Activated T-helper 1 cell treated with anti-CD3 and anti-CD28 coated beads, Interleukin-12 subunit alpha, Interleukin-12 subunit beta, Interleukin-2, Interleukin-4 antibody, amounts not matched to agents 30 ng/mL and 10 ng/mL and 1 ng/mL, durations not matched to agents 14 hours and 24 hours and 36 hours (primary cell): ENCODE measurements at regions not wholly inside any gene's neighbourhood (a gene's known extent, or its start where the extent isn't known, plus 50 kb on each side); places are given as distances from the start of the nearest gene placed in this dataset.

ENCODE experiments used
- DNase-seq: peaks from one replicate; pipeline ENCODE4 v3.0.0; 2021; ENCODE audit warnings: low spot score
- H3K27ac Mint-ChIP-seq: one replicate; pipeline ENCODE4 v1.8.0; 2021; ENCODE audit warnings: mild to moderate bottlenecking, mixed read lengths
- H3K27me3 Mint-ChIP-seq: one replicate; pipeline ENCODE4 v1.8.0; 2022; ENCODE audit warnings: mild to moderate bottlenecking, moderate library complexity, mixed read lengths; ENCODE audit not compliant: insufficient read depth
- H3K36me3 Mint-ChIP-seq: one replicate; pipeline ENCODE4 v1.8.0; 2021; ENCODE audit warnings: low read depth, mixed read lengths
- H3K4me1 Mint-ChIP-seq: one replicate; pipeline ENCODE4 v1.8.0; 2021; ENCODE audit warnings: low read depth, mixed read lengths
- H3K4me3 Mint-ChIP-seq: one replicate; pipeline ENCODE4 v1.8.0; 2021; ENCODE audit warnings: mild to moderate bottlenecking, moderate library complexity, mixed read lengths
- H3K9me3 Mint-ChIP-seq: one replicate; pipeline ENCODE4 v1.8.0; 2021; ENCODE audit warnings: mixed read lengths
- intact Hi-C: fragments of 100-400 bp; cut with micrococcal nuclease; formaldehyde crosslinking; loops from one replicate; pipeline ENCODE4 v1.15.1; 2024

DNA sequence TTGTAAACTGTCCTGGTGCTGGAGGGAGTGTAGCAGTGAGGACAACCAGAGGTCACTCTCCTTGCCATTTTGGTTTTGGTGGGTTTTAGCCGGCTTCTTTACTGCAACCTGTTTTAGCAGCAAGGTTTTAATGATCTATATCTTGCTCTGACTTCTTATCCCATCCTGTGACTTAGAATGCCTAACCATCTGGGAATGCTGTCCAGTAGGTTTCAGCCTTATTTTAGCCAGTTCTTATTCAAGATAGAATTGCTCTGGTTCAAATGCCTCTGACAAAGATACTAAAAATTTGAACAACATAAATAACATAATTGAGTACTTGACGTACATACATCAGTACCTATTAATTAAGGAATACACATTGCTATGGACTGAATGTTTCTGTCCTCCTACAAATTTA lies 93.3 kb upstream of the TOM1L1 start:
- Mint-ChIP-seq H3K27me3 (no peaks in the 10 kb centered on the region), H3K9me3 (no peaks in the 10 kb centered on the region), H3K36me3 (no peaks in the 10 kb centered on the region), H3K4me3 (no peak overlapping the region), H3K27ac (no peak overlapping the region), H3K4me1 (no peaks in the 10 kb centered on the region)
- no peak for DNase-seq
- intact Hi-C loops = no loop called here

DNA sequence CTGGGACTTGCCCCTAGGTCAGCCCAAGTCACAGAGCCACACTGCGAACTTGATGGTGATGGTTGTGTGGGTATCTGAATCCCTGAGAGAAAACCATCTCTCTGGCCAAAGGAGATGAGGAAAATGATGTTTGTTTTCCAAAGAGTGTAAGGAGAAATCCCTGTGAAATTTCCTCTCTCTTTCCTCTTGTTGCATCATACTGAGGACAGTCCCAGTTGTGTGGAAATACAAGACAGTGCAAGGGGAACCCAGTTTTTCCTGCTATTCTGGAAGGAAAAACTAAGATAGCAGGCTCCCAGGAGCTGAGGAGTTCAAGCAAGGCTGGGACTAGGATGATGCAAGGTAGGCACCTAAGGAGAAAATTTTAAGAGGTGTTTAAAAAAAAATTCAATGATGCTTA lies 86.8 kb upstream of the TOM1L1 start:
- Mint-ChIP-seq H3K9me3 (no peaks in the 10 kb centered on the region), H3K27ac (no peak overlapping the region), H3K4me1 (no peaks in the 10 kb centered on the region), H3K27me3 (no peaks in the 10 kb centered on the region), H3K4me3 (no peak overlapping the region), H3K36me3 (no peaks in the 10 kb centered on the region)
- intact Hi-C loops = no loop called here
- no peak for DNase-seq

DNA sequence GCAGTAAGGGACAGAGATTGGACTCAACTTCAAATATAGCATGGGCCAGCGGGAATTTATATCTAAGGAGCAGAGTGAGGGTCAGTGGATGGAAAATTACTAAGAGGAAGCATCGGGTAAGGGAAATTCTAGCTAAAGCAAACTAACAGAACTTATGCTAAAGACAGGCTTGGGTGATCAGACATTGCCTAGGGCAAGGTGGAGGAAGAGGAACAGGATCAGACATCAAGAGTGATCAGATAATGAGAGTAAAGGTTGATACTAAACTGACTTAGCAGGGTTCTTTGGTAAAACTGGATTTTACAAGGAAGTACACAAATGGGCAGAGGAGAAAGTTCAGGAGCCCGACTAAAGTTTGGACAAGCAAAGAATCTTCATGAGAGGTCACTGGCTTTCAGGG lies 86.3 kb upstream of the TOM1L1 start:
- Mint-ChIP-seq H3K9me3 (no peaks in the 10 kb centered on the region), H3K27ac (no peak overlapping the region), H3K4me3 (no peak overlapping the region), H3K27me3 (no peaks in the 10 kb centered on the region), H3K4me1 (no peaks in the 10 kb centered on the region), H3K36me3 (no peaks in the 10 kb centered on the region)
- no peak for DNase-seq
- intact Hi-C loops = no loop called here

DNA sequence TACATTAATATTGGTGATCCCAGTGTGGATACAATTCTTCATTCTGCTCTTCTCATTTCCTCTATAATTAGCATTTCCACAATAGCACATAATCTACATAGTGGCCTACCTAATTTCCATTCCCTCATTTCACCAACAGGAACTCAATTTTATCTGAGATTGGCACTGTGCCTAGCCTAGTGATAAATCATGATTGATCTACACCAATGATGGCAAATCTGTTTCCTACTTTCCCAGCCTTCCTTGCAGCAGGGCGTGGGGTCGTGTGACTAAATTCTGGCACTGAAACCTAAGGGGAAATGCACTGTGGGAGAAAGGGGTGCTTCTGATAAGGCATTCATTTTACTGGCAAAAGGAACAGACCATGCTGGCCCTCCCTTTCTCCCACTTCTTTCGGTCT lies 66.6 kb upstream of the TOM1L1 start:
- H3K4me3 Mint-ChIP-seq = no peak overlapping the region

DNA sequence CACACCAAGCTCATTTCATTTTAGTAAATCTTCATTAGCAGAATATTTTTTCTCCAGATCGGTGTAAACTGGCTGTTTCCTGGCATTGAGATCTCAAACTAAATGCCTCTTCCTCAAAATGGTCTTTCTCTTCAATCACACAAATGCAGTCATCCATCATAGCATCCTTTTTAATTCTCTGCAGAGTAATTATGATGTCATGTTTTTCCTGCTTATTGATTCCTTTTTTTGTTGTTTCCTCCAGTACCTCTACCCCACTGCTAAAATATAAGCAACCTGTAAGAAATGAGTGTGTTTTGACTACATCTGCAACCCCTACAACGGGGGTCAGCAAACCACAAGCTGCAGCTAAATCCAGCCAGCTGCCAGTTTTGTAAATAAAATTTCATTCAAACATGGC lies 65.6 kb upstream of the TOM1L1 start:
- Mint-ChIP-seq H3K27me3 (no peaks in the 10 kb centered on the region), H3K4me1 (no peaks in the 10 kb centered on the region), H3K9me3 (no peaks in the 10 kb centered on the region), H3K36me3 (no peaks in the 10 kb centered on the region), H3K27ac (no peak overlapping the region), H3K4me3 (no peak overlapping the region)
- intact Hi-C loops = no loop called here
- no peak for DNase-seq

More for the DNA sequence above, 66.6 kb upstream of the TOM1L1 start:
- Mint-ChIP-seq H3K9me3 (no peaks in the 10 kb centered on the region), H3K27me3 (no peaks in the 10 kb centered on the region), H3K36me3 (no peaks in the 10 kb centered on the region), H3K27ac (no peak overlapping the region), H3K4me1 (no peaks in the 10 kb centered on the region)
- intact Hi-C loops = no loop called here
- no peak for DNase-seq

DNA sequence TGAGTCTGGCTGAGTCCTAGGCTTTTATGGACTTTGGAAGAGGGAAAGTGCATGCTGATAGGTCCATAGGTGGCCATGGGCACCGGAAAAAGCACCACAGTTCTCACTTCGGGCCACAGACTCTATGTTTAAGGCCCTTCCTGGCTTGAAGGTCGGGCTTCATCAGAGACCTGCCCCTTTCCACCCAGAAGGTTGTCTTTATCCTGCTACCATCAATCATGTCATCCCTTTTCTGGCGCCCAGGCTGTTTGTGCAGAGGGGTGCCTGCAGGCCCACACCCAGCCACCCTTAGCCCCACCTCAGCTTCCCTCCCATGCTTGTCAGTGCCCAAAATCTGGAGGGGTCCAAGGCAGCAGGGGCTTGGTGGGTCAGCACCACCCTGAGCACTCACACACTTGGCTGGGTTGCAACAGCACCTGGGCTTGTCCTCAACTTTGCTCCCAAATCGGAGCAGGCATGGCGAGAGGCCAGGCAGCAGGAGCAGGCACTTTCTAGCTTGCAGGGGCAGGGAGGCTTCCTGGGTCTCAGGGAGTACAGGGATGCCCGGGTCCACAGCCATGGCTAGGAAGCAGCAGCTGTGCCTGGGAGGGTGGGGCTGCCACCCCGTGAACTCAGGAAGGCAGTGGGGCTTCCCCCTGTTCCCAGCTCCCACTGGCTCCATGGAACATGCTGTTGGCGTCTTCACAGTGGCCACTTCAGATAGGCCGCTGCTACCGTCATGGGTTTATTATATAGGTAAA lies 63.8 kb upstream of the TOM1L1 start:
- H3K9me3 Mint-ChIP-seq = no peaks in the 10 kb centered on the region
- H3K4me3 Mint-ChIP-seq = no peak overlapping the region
- H3K36me3 Mint-ChIP-seq = no peaks in the 10 kb centered on the region
- H3K27me3 Mint-ChIP-seq = no peaks in the 10 kb centered on the region
- intact Hi-C loops = no loop called here
- DNase-seq = no peak
- H3K4me1 Mint-ChIP-seq = no peaks in the 10 kb centered on the region
- H3K27ac Mint-ChIP-seq = no peak overlapping the region

DNA sequence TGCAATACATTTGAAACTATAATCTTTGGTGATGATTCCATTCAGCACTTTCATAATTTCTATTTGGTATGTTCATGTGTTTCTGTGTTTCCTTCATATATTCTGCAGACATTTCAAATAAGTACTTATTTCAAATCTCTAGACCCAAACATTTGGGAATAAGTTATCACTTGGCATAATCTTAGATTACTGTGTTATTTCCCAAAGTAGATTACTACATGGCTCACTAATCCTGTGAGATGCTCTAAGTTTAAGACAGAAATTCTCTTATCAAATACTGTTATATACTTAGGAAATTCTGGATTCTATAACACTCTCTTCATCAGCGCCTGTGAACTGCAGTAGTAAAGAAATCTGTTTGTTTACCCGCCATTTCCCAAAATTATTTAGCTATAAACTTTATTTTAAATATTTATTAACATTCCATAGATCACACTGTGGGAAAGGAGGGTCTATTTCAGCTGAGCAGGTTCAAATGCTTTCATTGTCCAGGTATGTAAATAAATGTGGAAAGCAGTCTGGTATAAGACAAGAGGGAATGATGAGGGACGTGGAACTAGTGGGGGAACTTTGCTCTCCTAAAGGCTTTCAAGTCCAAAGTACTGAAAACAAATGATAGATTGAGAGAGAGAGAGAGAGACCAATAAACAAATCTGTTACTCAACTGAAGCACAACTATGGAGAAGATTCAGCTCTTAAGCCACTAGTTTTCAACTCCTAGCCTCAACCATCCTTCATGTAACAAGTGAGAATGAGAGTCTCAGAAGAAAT lies 61.8 kb upstream of the TOM1L1 start:
- no peak overlapping the region for H3K27ac Mint-ChIP-seq
- H3K36me3 Mint-ChIP-seq = no peaks in the 10 kb centered on the region
- intact Hi-C loops = no loop called here
- no peak overlapping the region for H3K4me3 Mint-ChIP-seq
- no peaks in the 10 kb centered on the region for H3K9me3 Mint-ChIP-seq
- DNase-seq = no peak
- H3K27me3 Mint-ChIP-seq = no peaks in the 10 kb centered on the region
- H3K4me1 Mint-ChIP-seq = no peaks in the 10 kb centered on the region

DNA sequence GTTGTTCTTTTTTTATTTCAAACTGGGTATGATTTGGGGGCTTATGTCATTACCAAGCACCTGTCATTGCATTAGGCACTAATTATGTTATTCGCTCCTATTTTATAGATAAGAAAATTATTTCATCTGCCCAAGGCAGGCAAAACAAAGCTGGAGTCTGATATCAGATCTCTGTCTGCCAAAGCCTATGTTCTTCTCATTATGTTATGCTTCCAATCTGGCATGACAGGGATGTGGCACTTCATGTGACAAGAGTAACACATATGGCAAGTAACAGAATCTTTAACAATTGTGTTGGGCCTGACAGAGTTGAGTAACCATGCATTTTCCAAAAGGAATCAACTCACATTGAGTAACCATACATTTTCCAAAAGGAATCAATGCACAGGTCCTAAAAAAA lies 61.2 kb upstream of the TOM1L1 start:
- DNase-seq = no peak
- Mint-ChIP-seq H3K27ac (no peak overlapping the region), H3K27me3 (no peaks in the 10 kb centered on the region), H3K36me3 (no peaks in the 10 kb centered on the region), H3K4me3 (no peak overlapping the region), H3K4me1 (no peaks in the 10 kb centered on the region), H3K9me3 (no peaks in the 10 kb centered on the region)
- intact Hi-C loops = no loop called here

DNA sequence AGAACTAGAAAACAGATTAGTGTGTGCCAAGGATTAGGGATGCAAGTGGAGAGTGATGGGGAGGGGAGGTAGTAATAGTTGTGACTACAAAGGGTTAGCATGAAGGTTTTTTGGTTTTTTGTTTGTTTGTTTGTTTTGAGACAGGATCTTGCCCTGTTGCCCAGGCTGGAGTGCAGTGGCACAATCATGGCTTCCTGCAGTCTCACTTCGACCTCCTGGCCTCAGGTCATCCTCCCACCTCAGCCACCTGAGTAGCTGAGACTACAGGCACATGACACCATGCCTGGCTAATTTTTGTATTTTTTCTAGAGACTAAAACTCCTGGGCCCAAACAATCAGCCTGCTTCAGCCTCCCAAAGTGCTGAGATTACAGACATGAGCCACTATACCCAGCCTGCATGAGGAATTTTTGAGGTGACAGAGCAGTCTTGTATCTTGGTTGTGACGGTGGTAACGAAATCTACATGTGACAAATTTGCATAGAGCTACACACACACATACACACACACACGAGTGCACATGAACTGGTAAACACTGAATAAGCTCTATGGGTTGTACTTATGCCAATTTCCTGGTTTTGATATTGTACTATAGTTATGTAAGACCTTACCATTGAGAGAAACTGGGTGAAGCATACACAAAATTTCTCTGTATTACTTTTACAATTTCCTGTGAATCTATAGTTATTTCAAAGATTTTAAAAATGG lies 59.6 kb upstream of the TOM1L1 start:
- intact Hi-C loops = no loop called here

DNA sequence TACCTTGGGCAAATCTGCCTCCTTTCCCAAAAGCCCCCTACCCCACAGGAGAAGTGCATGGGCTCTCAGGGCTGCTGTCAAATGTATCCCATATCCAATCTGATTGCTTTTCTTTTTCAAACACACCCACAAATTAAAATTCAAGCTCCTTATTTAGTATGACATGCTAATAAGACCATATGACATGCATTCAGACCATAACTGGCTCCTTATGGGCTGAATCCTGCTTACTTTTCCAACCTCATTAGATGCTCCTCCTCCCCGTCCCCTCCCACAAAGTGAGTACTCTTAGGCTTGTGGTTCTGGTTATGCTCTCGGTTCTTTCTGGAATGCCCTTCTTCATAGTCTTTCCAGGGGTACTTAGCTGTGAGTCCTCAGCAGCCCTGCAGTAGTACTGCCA lies 59.0 kb upstream of the TOM1L1 start:
- Mint-ChIP-seq H3K36me3 (no peaks in the 10 kb centered on the region), H3K4me3 (no peak overlapping the region), H3K27ac (no peak overlapping the region), H3K9me3 (no peaks in the 10 kb centered on the region), H3K4me1 (no peaks in the 10 kb centered on the region), H3K27me3 (no peaks in the 10 kb centered on the region)
- DNase-seq = no peak
- intact Hi-C loops = no loop called here

More for the DNA sequence above, 59.6 kb upstream of the TOM1L1 start:
- Mint-ChIP-seq H3K4me3 (no peak overlapping the region), H3K36me3 (no peaks in the 10 kb centered on the region), H3K9me3 (no peaks in the 10 kb centered on the region), H3K27me3 (no peaks in the 10 kb centered on the region), H3K27ac (no peak overlapping the region), H3K4me1 (no peaks in the 10 kb centered on the region)
- no peak for DNase-seq

DNA sequence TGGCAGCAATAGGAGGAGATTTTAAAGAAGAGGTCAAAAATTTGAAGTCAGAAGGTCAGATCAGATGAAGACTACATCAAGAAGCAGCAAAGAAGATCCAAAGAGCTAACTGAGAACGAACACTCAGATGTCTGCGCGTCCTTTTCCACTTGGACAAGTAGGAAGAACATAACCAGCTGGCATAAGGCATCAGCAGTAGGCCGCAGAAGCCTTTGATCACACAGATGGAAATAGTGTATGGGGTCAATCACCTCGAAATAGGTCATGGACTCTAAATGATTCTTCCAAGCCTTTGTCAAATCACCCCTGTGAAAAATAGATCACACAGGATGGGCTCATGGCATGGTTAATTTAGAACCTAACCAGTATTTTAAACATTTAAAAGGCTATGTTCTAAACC lies 56.4 kb upstream of the TOM1L1 start:
- no peak overlapping the region for H3K4me3 Mint-ChIP-seq
- H3K9me3 Mint-ChIP-seq = no peaks in the 10 kb centered on the region
- no peak overlapping the region for H3K27ac Mint-ChIP-seq
- no peaks in the 10 kb centered on the region for H3K4me1 Mint-ChIP-seq
- intact Hi-C loops = no loop called here
- H3K27me3 Mint-ChIP-seq = no peaks in the 10 kb centered on the region
- H3K36me3 Mint-ChIP-seq = no peaks in the 10 kb centered on the region
- no peak for DNase-seq

DNA sequence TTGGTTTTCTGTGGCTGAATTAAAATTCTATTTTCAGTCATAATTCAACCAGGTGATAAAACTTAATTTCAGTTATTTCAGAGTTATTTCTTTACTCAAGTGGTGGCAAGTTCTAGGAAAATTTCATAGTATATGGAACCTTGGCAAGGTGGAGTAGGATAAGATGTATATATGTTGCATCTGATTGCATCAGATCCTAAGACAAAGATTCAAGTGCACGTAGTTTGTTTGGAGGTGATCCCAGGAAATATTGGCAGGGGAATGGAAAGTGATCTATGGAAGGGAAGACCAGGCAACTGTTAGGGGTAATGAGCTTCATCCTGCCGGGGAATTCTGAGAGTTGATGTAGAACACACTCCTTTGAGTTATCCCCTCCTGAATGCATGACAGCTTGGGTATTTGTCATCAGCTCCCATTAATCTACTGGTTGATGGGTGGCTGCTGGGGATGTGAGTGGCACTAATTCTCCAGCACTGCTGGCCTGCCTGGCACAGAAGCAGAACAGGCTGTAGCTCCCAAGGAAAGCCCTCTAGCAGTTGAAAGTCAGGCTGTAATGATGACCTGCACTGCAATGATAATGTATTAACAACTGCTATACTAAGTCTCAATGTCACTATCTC lies 52.2 kb upstream of the TOM1L1 start:
- intact Hi-C loops = no loop called here
- Mint-ChIP-seq H3K27me3 (no peaks in the 10 kb centered on the region), H3K36me3 (no peaks in the 10 kb centered on the region), H3K9me3 (no peaks in the 10 kb centered on the region), H3K4me3 (no peak overlapping the region), H3K4me1 (no peaks in the 10 kb centered on the region), H3K27ac (no peak overlapping the region)
- no peak for DNase-seq

DNA sequence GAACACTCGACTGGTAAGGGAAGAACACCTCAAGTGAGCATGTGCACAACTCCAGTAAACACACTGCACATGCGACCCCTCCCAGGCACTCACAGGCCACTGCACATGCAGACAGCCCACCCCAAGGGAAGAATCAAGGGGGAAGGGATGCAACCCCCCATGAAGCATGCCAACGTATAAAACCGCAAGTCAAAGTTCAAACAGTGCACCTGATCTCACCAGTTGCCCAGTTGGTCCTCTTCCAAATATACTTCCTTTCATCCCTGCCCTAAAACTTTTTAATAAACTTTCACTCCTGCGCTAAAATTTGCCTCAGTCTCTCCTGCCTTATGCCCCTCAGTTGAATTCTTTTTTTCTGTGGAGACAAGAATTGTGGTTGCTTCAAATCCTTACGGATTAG lies 51.0 kb upstream of the TOM1L1 start:
- no peak for DNase-seq
- Mint-ChIP-seq H3K27me3 (no peaks in the 10 kb centered on the region), H3K4me1 (no peaks in the 10 kb centered on the region), H3K27ac (no peak overlapping the region), H3K36me3 (no peaks in the 10 kb centered on the region), H3K4me3 (no peak overlapping the region), H3K9me3 (no peaks in the 10 kb centered on the region)
- intact Hi-C loops = no loop called here
